ENCODE measurements at regions not wholly inside any gene's neighbourhood (a gene's known extent, or its start where the extent isn't known, plus 50 kb on each side); places are given as distances from the start of the nearest gene placed in this dataset.

DNA sequence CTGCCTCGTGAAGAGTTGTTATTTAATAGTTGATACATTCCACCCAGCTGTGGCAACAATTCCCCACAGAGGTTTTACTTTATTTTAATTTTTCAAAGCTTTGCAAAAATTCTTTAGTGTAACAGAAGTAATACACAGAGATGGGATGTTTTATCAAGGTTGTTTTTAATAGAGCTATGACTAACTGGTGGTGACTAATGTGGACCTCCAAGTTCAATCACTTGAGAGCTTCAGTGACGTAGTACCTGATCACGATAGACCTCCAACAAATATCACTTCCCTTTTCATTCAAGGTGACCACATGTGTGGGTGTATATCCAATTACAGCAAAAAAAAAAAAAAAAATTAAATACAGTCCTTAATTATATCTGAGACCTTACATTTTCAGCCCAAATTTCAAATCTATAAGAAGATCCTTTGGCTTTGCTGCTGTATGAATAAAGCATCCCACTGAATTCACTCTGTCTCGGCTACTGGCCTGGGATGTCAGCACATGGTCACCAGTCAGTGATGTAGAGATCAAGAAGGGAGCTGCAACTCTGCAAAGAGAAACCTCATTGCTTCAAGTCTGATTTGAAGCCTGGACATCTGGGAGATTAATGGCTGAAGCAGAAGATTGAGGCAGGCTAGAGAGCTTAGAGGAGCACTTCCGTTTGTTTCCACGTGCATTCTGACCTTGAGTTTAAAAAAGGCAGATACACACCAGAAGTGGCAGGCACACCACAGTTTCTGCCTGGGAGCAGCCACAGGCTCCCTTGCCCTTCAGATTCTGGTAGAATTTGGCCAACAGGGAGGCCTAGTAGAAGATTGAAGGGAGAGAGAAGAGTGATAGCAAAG is 345.9 kb upstream of the NOCT start:
- TF ChIP-seq POLR2A (IDR thresholded peaks at IDR 0.05; ENCODE audit: low read depth), result no peak
- H3K27me3 ChIP-seq, result no peaks in the 10 kb centered on the region
- H3K27ac ChIP-seq (replicated peaks in 1 of 4), result no peak overlapping the region
- H3K4me3 ChIP-seq, result no peak overlapping the region
- intact Hi-C loops (cut with DNase I), result no loop called here
- no peak for DNase-seq (ENCODE audit: extremely low spot score)
- peaks cover 0 to 13% (median 2%) of the 10 kb centered on the region in 4 donors for H3K4me1 ChIP-seq
- no peaks in the 10 kb centered on the region for H3K36me3 ChIP-seq
- WGBS, result 85% methylated on average over 6 of the region's 6 CpGs
- no peaks in the 10 kb centered on the region for H3K9me3 ChIP-seq

DNA sequence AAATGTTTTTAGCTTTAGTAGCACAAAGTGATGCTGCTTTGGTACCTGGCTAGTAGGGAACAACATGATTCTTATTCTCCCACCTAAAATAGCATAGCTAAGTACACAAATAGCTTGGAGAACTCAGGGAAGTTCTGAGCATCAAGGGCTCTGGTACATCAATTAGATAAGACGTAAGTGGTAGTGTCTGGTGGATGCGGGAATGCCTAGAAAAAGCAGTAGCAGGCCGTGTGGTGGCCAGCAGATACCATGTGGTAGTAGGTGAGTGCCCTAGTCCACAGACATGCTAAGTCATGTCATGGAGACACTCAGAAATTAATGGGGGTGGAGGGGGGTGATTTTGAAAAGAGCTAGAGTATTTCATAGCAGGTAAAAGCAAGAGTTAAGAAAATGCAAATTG is 347.3 kb upstream of the NOCT start:
- Histone ChIP-seq H3K4me3 (no peak overlapping the region), H3K4me1 (peaks cover 0 to 4% (median 2%) of the 10 kb centered on the region in 4 donors), H3K27me3 (no peaks in the 10 kb centered on the region), H3K9me3 (no peaks in the 10 kb centered on the region), H3K36me3 (no peaks in the 10 kb centered on the region), H3K27ac (replicated peaks in 1 of 4) (no peak overlapping the region)
- no peak for DNase-seq (ENCODE audit: extremely low spot score)
- 97% methylated on average over 3 of the region's 3 CpGs for WGBS
- TF ChIP-seq POLR2A (IDR thresholded peaks at IDR 0.05; ENCODE audit: low read depth) (no peak), POLR2AphosphoS5 (IDR thresholded peaks at IDR 0.05) (no peak), EP300 (IDR thresholded peaks at IDR 0.05) (no peak)
- TF ChIP-seq, protein P1, sequence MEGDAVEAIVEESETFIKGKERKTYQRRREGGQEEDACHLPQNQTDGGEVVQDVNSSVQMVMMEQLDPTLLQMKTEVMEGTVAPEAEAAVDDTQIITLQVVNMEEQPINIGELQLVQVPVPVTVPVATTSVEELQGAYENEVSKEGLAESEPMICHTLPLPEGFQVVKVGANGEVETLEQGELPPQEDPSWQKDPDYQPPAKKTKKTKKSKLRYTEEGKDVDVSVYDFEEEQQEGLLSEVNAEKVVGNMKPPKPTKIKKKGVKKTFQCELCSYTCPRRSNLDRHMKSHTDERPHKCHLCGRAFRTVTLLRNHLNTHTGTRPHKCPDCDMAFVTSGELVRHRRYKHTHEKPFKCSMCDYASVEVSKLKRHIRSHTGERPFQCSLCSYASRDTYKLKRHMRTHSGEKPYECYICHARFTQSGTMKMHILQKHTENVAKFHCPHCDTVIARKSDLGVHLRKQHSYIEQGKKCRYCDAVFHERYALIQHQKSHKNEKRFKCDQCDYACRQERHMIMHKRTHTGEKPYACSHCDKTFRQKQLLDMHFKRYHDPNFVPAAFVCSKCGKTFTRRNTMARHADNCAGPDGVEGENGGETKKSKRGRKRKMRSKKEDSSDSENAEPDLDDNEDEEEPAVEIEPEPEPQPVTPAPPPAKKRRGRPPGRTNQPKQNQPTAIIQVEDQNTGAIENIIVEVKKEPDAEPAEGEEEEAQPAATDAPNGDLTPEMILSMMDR (IDR thresholded peaks at IDR 0.05), result no peak
- intact Hi-C loops (cut with DNase I), result no loop called here

DNA sequence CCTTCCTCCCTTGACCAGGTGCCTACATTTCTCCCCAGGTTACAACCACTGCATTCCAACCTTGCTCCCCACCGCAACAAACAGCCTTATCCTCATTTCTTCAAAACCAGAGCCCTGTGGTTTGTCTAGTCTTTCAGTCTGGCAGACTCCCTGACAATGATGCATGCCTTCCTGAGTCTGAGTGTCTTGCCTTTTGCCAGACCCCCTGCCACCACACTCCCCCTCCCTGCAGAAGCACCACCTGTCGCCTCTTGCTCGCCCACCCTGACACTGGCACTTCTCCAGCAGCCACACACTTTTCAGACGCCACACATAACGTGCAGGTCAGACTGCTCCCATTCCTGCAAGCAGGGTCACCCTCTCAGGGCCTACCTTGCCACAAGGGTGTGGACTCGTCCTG is 349.2 kb upstream of the NOCT start:
- no peak overlapping the region for H3K4me3 ChIP-seq
- no peaks in the 10 kb centered on the region for H3K36me3 ChIP-seq
- WGBS, result 92% methylated on average over 6 of the region's 6 CpGs
- intact Hi-C loops (cut with DNase I), result no loop called here
- H3K4me1 ChIP-seq, result no peaks in the 10 kb centered on the region
- DNase-seq (ENCODE audit: extremely low spot score), result no peak
- no peaks in the 10 kb centered on the region for H3K9me3 ChIP-seq
- TF ChIP-seq EP300 (IDR thresholded peaks at IDR 0.05) (no peak), POLR2AphosphoS5 (IDR thresholded peaks at IDR 0.05) (no peak)
- H3K27me3 ChIP-seq, result no peaks in the 10 kb centered on the region
- no peak overlapping the region for H3K27ac ChIP-seq (replicated peaks in 1 of 4)

DNA sequence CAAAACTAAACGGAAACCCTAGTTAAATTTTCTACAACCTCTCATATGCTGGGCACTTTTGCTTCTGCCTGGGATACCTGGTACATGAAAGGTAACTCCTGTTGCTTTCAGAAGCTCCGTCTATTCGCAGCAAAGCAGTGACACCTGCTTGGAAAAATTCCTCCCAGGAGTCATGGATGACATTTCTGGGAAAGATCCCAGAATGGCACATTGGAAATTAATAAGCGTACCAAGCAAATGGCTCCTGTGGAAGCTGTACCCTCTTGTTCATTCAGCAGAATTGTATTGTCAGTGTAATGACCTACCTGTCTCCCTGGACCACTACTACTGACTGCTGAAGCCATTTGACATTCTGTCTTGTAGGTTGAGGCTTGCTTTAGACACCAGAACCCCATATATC is 349.7 kb upstream of the NOCT start:
- Histone ChIP-seq H3K27me3 (no peaks in the 10 kb centered on the region), H3K4me1 (no peaks in the 10 kb centered on the region), H3K9me3 (no peaks in the 10 kb centered on the region), H3K4me3 (no peak overlapping the region), H3K36me3 (no peaks in the 10 kb centered on the region), H3K27ac (replicated peaks in 1 of 4) (no peak overlapping the region)
- TF ChIP-seq POLR2A (IDR thresholded peaks at IDR 0.05; ENCODE audit: low read depth) (no peak), EP300 (IDR thresholded peaks at IDR 0.05) (no peak), POLR2AphosphoS5 (IDR thresholded peaks at IDR 0.05) (no peak)
- TF ChIP-seq, protein P1 (IDR thresholded peaks at IDR 0.05), result no peak
- DNase-seq (ENCODE audit: extremely low spot score), result no peak
- intact Hi-C loops (cut with DNase I), result no loop called here
- WGBS, result 98% methylated on average over 4 of the region's 4 CpGs

DNA sequence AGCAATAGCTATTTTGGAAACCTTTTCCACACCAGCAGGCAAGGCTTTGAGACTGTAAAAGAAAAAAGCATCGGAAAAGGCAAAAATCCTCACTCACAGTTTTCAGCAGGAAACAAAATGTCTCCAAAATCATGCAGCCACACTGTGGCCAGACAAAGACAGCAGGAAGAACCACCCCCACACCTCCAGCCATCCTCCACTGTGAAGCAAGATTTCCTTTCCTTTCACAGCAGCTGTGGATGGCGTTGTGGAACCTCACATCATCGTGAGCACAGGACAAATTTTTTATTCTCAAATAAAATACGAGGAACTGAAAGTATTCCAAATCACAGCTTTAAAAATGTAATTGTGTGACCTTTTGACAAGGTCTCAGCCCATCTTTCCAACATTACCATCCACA is 351.7 kb upstream of the NOCT start:
- peaks cover 0 to 13% (median 11%) of the 10 kb centered on the region in 4 donors for H3K4me1 ChIP-seq
- no peak overlapping the region for H3K27ac ChIP-seq (replicated peaks in 1 of 4)
- no peaks in the 10 kb centered on the region for H3K36me3 ChIP-seq
- no peaks in the 10 kb centered on the region for H3K27me3 ChIP-seq
- WGBS, result 67% methylated on average over 4 of the region's 4 CpGs
- intact Hi-C loops (cut with DNase I), result no loop called here
- no peak for DNase-seq (ENCODE audit: extremely low spot score)
- TF ChIP-seq, protein P1 (IDR thresholded peaks at IDR 0.05), result no peak
- no peak for TF ChIP-seq POLR2A (IDR thresholded peaks at IDR 0.05; ENCODE audit: low read depth)
- no peak for TF ChIP-seq EP300 (IDR thresholded peaks at IDR 0.05)
- TF ChIP-seq POLR2AphosphoS5 (IDR thresholded peaks at IDR 0.05), result no peak
- no peak overlapping the region for H3K4me3 ChIP-seq
- H3K9me3 ChIP-seq, result no peaks in the 10 kb centered on the region

Data from esophagus muscularis mucosa (tissue), 4 donors.